HepG2 (cell line): ENCODE measurements at regions not wholly inside any gene's neighbourhood (a gene's known extent, or its start where the extent isn't known, plus 50 kb on each side); places are given as distances from the start of the nearest gene placed in this dataset.
"Not testable (repeated sequence)": the region's sequence is repeated elsewhere in the genome, so short reads cannot be mapped to it uniquely, and the experiment has no call there.

Experiments
- KLF13 ChIP-seq: sonication (generic); formaldehyde crosslinking; IDR thresholded peaks from 2 replicates; pipeline ENCODE4 v1.4.0; 2020; ENCODE audit warnings: mild to moderate bottlenecking, missing genetic modification reagents
- MBD4 ChIP-seq: IDR thresholded peaks from 2 replicates; pipeline ENCODE4 v1.6.1; 2012; ENCODE audit warnings: low read length, inconsistent platforms, borderline replicate concordance
- MXD3 ChIP-seq: IDR thresholded peaks from 2 replicates; pipeline ENCODE4 v1.6.1; 2016; ENCODE audit warnings: mild to moderate bottlenecking, missing biosample characterization, missing genetic modification reagents
- MYC ChIP-seq: sonication (generic); formaldehyde crosslinking; IDR thresholded peaks from 2 replicates; pipeline ENCODE4 v1.9.0; 2021; ENCODE audit warnings: missing genetic modification reagents, borderline replicate concordance
- POLR2A ChIP-seq, 2 experiments: IDR thresholded peaks; 2 replicates each; pipeline ENCODE4 v1.6.1; 2011; ENCODE audit warnings: low read depth in 2 of 2, low read length in 2 of 2, mild to moderate bottlenecking in 1 of 2, moderate library complexity in 1 of 2; ENCODE audit not compliant: insufficient read depth in 1 of 2
- SATB2 ChIP-seq: sonication (generic); formaldehyde crosslinking; IDR thresholded peaks from 2 replicates; pipeline ENCODE4 v1.5.0; 2020; ENCODE audit warnings: missing genetic modification reagents
- TCF7L2 ChIP-seq: IDR thresholded peaks from 2 replicates; pipeline ENCODE4 v1.6.1; 2011; ENCODE audit warnings: mild to moderate bottlenecking, low read depth, low read length, moderate library complexity
- ZFP36 ChIP-seq: fragments of 150-350 bp; IDR thresholded peaks from 2 replicates; pipeline ENCODE4 v1.6.1; 2018; ENCODE audit warnings: borderline replicate concordance, low read length, low read depth; ENCODE audit not compliant: partially characterized antibody

GRCh38 chr7:51900755-51901488 is 584.3 kb upstream of the COBL start:
- TF ChIP-seq SATB2 (CRISPR knock-in tag); ZFP36; MYC; KLF13 (CRISPR knock-in tag); TCF7L2; MXD3 (CRISPR knock-in tag); POLR2A (IDR thresholded peaks at IDR 0.05; ENCODE audit: insufficient read depth in 1 of 2, low read depth in 2 of 2, low read length in 2 of 2); MBD4: not testable (repeated sequence)
